Stimulated activated naive CD8-positive, alpha-beta T cell treated with anti-CD3 and anti-CD28 coated beads, Interleukin-15, amount 100 ng/mL, for 72 hours (primary cell): ENCODE measurements at regions not wholly inside any gene's neighbourhood (a gene's known extent, or its start where the extent isn't known, plus 50 kb on each side); places are given as distances from the start of the nearest gene placed in this dataset.
A peak's percentile ranks its signal among the peaks of the same experiment; 100 is the strongest.
"Not testable (repeated sequence)": the region's sequence is repeated elsewhere in the genome, so short reads cannot be mapped to it uniquely, and the experiment has no call there.

ENCODE experiments used
- ATAC-seq: fragments of 150-1000 bp; cut with Tn5 transposase; 2 replicates; pipeline ENCODE4 v1.10.0; 2021; ENCODE audit warnings: mild to moderate bottlenecking, moderate library complexity
- DNase-seq, 2 donors: peaks; one replicate each; pipeline ENCODE4 v3.0.0; 2021 to 2022
- H3K27ac Mint-ChIP-seq, 2 donors: one replicate each; pipeline ENCODE4 v1.8.0; 2022; ENCODE audit warnings: mild to moderate bottlenecking in 2 of 2, mixed read lengths in 2 of 2, moderate library complexity in 2 of 2
- H3K27me3 Mint-ChIP-seq: one replicate; pipeline ENCODE4 v1.8.0; 2022; ENCODE audit warnings: mixed read lengths
- H3K4me1 Mint-ChIP-seq: one replicate; pipeline ENCODE4 v1.8.0; 2022; ENCODE audit warnings: mild to moderate bottlenecking, mixed read lengths
- H3K4me3 Mint-ChIP-seq, 2 donors: one replicate each; pipeline ENCODE4 v1.8.0; 2022; ENCODE audit warnings: mild to moderate bottlenecking in 2 of 2, mixed read lengths in 2 of 2, moderate library complexity in 1 of 2
- H3K9me3 Mint-ChIP-seq, 2 donors: one replicate each; pipeline ENCODE4 v1.8.0; 2022; ENCODE audit warnings: mixed read lengths in 2 of 2

DNA sequence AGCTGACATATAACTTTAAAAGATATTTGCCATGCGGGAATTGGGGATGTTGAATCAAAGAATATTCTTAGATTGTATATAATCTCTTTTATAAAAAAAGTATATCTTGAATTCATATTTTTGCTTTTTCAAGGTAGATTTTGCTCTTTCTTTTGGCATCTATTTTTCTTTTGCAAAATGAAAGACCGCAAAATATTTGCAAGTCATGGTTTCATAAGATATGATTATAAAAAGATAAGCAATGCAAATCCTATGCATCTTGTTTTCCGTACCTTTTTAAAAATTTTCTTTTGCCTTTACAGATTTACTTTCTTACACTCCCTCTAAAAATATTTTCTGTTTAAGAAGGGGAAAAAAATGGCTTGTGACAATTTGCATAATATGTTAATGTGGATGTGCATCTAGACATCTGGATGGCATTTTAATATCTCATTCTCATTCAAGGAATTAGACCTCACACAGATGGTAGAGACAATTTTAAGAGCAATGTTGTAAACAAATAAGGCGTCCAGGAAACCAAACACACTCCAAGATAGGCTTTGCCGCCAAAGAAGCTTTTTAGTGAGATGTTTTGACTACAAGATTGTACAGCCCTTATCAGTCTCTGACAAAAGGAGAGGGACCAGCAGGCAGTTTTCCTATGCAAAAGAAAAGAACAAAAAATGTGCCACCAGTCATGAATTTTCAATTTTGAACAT lies 371.1 kb downstream of the CHL1 start:
- H3K4me1 Mint-ChIP-seq, result no peaks in the 10 kb centered on the region
- no peaks in the 10 kb centered on the region for H3K27me3 Mint-ChIP-seq
- DNase-seq (no peak), ATAC-seq (no peak)
- H3K4me3 Mint-ChIP-seq, result no peak overlapping the region
- H3K9me3 Mint-ChIP-seq, result peaks cover 0 to 12% of the 10 kb centered on the region in 2 donors
- no peak overlapping the region for H3K27ac Mint-ChIP-seq

DNA sequence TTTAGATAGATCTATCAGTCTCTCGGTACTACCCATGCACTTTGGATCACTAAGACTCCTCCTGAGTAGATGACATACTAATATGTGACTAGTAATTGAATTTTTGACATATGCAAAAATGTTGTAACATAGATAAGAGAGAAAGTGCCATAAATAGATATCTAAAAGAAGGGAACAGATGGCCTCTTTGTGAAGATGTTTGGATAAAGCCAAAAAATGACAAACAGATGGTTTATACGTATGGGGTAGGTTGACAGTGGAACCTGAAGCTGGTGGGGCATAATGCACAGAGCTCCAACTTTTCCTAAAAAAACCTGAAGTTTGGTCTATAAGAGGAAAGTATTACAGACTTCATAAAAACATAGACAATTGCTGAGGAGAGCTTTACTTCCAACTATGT lies 383.0 kb downstream of the CHL1 start:
- not testable (repeated sequence) for H3K27ac Mint-ChIP-seq

GRCh38 chr3:589066-589465 lies 392.5 kb downstream of the CHL1 start:
- H3K4me1 Mint-ChIP-seq, H3K27me3 Mint-ChIP-seq, H3K9me3 Mint-ChIP-seq, ATAC-seq, H3K27ac Mint-ChIP-seq, DNase-seq, H3K4me3 Mint-ChIP-seq: not testable (repeated sequence)

More for the DNA sequence above, 383.0 kb downstream of the CHL1 start:
- H3K4me1 Mint-ChIP-seq, H3K27me3 Mint-ChIP-seq, ATAC-seq, H3K4me3 Mint-ChIP-seq, DNase-seq: not testable (repeated sequence)
- peaks cover 4 to 20% of the 10 kb centered on the region in 2 donors for H3K9me3 Mint-ChIP-seq

DNA sequence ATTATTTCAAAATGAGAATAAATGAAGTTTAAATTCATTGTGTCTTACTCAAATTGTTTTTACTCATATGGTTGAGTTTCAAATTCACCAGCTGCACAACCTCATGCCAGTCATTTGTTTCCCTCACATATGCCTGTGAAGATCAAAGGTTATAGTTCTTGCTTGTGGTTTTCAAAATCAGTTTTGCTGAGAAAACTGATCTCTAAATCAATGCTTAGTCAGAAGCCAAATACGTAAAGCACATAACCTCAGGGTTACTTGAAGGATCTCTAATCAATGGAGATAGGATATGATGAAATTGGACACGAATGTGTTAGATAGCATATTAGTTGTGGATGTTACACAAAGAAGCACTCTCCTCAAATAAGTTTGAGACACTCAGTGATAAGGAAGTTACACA lies 400.7 kb downstream of the CHL1 start:
- H3K27ac Mint-ChIP-seq, DNase-seq, H3K4me3 Mint-ChIP-seq, ATAC-seq, H3K27me3 Mint-ChIP-seq, H3K9me3 Mint-ChIP-seq, H3K4me1 Mint-ChIP-seq: not testable (repeated sequence)

DNA sequence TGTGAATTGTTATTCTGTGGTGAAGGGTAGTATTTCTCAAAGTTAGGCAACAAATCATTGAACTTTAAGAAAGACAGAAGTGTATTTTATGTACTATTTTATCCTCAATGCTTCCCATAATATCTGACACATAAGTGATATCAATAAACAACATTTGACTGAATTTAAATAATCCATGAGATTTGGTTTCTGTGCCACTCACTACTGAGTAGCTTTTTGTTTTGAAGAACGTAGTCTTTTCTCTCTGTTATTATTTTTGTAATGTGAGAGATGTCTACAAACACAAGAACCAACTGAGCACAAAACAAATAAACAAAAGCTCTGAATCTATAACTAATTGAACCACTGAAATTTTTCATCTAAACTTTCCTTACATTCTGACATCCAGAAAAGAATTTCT lies 401.2 kb downstream of the CHL1 start:
- H3K4me3 Mint-ChIP-seq, H3K9me3 Mint-ChIP-seq, H3K4me1 Mint-ChIP-seq, DNase-seq, H3K27me3 Mint-ChIP-seq, ATAC-seq, H3K27ac Mint-ChIP-seq: not testable (repeated sequence)

GRCh38 chr3:607480-607879 lies 410.9 kb downstream of the CHL1 start:
- not testable (repeated sequence) for H3K27ac Mint-ChIP-seq, H3K27me3 Mint-ChIP-seq, H3K4me3 Mint-ChIP-seq, ATAC-seq, DNase-seq, H3K4me1 Mint-ChIP-seq, H3K9me3 Mint-ChIP-seq

GRCh38 chr3:621714-622113 lies 425.2 kb downstream of the CHL1 start:
- no peak for DNase-seq
- Mint-ChIP-seq H3K4me1 (no peaks in the 10 kb centered on the region), H3K27me3 (no peaks in the 10 kb centered on the region), H3K27ac (no peak overlapping the region), H3K4me3 (no peak overlapping the region), H3K9me3 (no peaks in the 10 kb centered on the region)
- ATAC-seq, result no peak

DNA sequence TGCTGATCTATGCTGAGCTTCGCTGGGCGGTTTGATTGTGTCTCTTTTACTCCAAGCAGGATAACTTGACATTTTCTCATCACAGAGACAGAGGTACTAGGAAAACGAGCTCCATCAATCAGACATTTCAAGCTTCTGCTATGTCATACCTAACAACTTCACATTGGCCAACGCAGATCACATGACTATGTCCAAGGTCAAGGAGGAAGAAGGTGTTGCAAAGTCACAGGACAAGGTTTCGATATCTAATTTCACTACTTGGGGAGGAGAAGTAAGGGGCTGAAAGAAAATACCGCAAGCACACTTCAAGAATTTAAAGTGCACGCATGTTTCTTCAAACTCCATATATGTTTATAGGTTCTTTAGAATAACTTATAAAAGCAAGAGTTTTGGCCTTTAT lies 425.8 kb downstream of the CHL1 start:
- Mint-ChIP-seq H3K4me1 (no peaks in the 10 kb centered on the region), H3K27ac (no peak overlapping the region), H3K9me3 (no peaks in the 10 kb centered on the region), H3K27me3 (no peaks in the 10 kb centered on the region), H3K4me3 (no peak overlapping the region)
- ATAC-seq (no peak), DNase-seq (no peak)

DNA sequence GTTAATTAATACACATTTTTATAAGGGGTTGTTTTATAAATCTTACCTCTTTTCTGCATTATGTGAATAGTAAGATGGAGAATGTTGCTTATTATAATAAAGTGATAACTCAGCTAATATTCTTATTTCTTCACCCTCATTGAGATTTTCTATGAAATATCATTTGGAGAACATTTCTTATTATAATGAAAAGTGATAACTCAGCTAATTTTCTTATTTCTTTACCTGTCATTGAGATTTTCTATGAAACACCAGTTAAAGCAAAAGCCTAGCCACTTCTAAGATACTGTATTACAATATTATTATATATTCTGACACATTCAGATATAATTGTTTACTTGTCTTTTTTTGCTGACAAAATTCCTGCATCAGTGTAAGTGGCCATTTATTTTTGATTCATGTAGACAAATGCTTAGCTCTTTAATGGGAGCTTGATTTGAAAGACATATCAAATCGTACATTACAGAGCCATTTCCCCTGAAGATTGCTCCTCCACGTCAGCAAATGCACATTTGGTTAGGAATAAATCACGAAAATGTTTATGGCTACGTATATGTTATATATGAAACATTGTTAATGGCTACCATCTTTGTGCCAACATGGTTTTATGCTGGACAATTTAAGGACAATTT lies 427.5 kb downstream of the CHL1 start:
- ATAC-seq (no peak), DNase-seq (no peak)
- Mint-ChIP-seq H3K9me3 (no peaks in the 10 kb centered on the region), H3K27me3 (no peaks in the 10 kb centered on the region), H3K27ac (no peak overlapping the region), H3K4me3 (no peak overlapping the region), H3K4me1 (no peaks in the 10 kb centered on the region)

- H3K4me1 Mint-ChIP-seq, result no peaks in the 10 kb centered on the region
- DNase-seq (peak; percentile 13 to 14), ATAC-seq (no peak)
- H3K27ac Mint-ChIP-seq, result no peak overlapping the region
- H3K27me3 Mint-ChIP-seq, result no peaks in the 10 kb centered on the region
- H3K4me3 Mint-ChIP-seq, result no peak overlapping the region
- no peaks in the 10 kb centered on the region for H3K9me3 Mint-ChIP-seq
Measured at GRCh38 chr3:632571-633170, 436.1 kb downstream of the CHL1 start.

GRCh38 chr3:634511-634910 lies 437.9 kb downstream of the CHL1 start:
- no peak for DNase-seq
- H3K27ac Mint-ChIP-seq, result no peak overlapping the region
- H3K9me3 Mint-ChIP-seq, result no peaks in the 10 kb centered on the region
- H3K4me3 Mint-ChIP-seq, result no peak overlapping the region
- no peak for ATAC-seq
- H3K27me3 Mint-ChIP-seq, result no peaks in the 10 kb centered on the region
- H3K4me1 Mint-ChIP-seq, result no peaks in the 10 kb centered on the region

- H3K9me3 Mint-ChIP-seq, result no peaks in the 10 kb centered on the region
- H3K27me3 Mint-ChIP-seq, result no peaks in the 10 kb centered on the region
- H3K4me1 Mint-ChIP-seq, result no peaks in the 10 kb centered on the region
- no peak overlapping the region for H3K4me3 Mint-ChIP-seq
- no peak for DNase-seq
- no peak overlapping the region for H3K27ac Mint-ChIP-seq
- no peak for ATAC-seq
Measured at GRCh38 chr3:635393-635792, 438.8 kb downstream of the CHL1 start.

GRCh38 chr3:643376-643775 lies 446.8 kb downstream of the CHL1 start:
- ATAC-seq (no peak), DNase-seq (no peak)
- H3K4me3 Mint-ChIP-seq, result no peak overlapping the region

GRCh38 chr3:655824-656223 lies 437.0 kb upstream of the CNTN6 start:
- H3K27ac Mint-ChIP-seq, result no peak overlapping the region
- DNase-seq (no peak), ATAC-seq (no peak)
- peaks cover 0 to 6% of the 10 kb centered on the region in 2 donors for H3K9me3 Mint-ChIP-seq
- H3K4me1 Mint-ChIP-seq, result no peaks in the 10 kb centered on the region
- no peak overlapping the region for H3K4me3 Mint-ChIP-seq
- no peaks in the 10 kb centered on the region for H3K27me3 Mint-ChIP-seq

More at GRCh38 chr3:643376-643775, 446.8 kb downstream of the CHL1 start:
- Mint-ChIP-seq H3K27me3 (no peaks in the 10 kb centered on the region), H3K27ac (no peak overlapping the region), H3K9me3 (no peaks in the 10 kb centered on the region), H3K4me1 (no peaks in the 10 kb centered on the region)

GRCh38 chr3:661356-661755 lies 431.5 kb upstream of the CNTN6 start:
- no peak for ATAC-seq
- no peak overlapping the region for H3K27ac Mint-ChIP-seq
- H3K9me3 Mint-ChIP-seq, result no peaks in the 10 kb centered on the region
- no peak overlapping the region for H3K4me3 Mint-ChIP-seq
- H3K4me1 Mint-ChIP-seq, result no peaks in the 10 kb centered on the region
- no peak for DNase-seq
- H3K27me3 Mint-ChIP-seq, result no peaks in the 10 kb centered on the region

GRCh38 chr3:674116-674515 lies 418.7 kb upstream of the CNTN6 start:
- DNase-seq (no peak), ATAC-seq (no peak)
- Mint-ChIP-seq H3K27me3 (no peaks in the 10 kb centered on the region), H3K4me3 (no peak overlapping the region), H3K4me1 (no peaks in the 10 kb centered on the region), H3K9me3 (peaks cover 7 to 13% of the 10 kb centered on the region in 2 donors), H3K27ac (no peak overlapping the region)
